Kidney capillary endothelial cell (primary cell): ENCODE measurements at regions not wholly inside any gene's neighbourhood (a gene's known extent, or its start where the extent isn't known, plus 50 kb on each side); places are given as distances from the start of the nearest gene placed in this dataset.

Experiments
- DNase-seq: peaks from one replicate; pipeline ENCODE4 v3.0.0-alpha.2; 2018; ENCODE audit warnings: low spot score

DNA sequence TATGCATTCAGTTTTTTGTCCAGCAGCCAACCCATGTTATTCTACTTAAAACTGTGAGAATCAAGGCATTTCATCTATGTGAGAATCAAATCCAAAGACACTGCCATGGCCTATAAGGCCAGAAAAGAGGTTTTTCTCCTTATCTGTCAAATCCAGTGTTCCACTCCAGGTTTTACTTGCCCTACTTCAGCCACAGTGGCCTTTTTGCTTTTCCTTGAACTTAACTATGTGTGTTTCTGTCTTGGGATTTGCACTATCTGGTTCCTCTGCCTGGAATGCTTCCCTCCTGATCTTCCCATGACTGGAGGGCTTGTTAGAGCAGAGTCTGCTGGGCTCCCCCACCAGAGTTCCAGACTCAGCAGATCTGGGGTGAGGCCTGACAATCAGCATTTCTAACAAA, 113.1 kb upstream of the DOK5 start:
- no peak for DNase-seq

DNA sequence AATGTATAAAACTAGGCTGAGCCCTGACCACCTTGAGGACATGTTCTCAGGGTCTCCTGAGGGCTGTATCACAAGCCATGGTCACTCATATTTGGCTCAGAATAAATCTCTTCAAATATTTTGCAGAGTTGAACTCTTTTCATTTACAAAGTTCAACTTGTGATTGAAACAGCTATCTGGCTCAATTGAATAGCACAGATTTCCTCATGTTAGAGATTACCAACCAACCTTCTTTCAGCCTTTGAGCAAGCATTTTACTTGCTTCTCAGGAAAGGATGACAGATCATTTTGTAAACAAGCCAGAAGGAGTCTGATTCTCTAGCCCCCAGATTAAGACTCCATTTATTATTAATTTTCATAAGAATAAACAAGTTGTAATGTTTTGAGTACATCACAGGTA, 111.0 kb upstream of the DOK5 start:
- no peak for DNase-seq

DNA sequence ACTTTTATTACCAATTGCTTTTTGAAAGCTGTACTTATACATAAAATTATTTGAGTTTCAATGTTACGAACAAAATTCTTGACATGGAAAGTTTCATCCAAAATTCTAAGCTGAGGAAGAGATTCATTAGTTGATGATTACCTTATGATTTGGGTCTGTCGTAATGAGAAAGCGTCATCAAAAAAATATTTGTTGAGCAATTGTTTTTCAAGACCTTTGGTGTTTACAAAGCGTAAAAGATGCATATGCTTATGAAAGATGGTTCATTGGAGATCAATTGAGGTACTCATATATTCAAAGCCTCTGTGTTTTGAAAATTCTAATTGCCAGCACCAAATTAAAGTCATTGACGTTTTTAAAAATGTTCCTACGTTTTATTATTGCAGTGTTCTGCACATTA, 110.5 kb upstream of the DOK5 start:
- no peak for DNase-seq

DNA sequence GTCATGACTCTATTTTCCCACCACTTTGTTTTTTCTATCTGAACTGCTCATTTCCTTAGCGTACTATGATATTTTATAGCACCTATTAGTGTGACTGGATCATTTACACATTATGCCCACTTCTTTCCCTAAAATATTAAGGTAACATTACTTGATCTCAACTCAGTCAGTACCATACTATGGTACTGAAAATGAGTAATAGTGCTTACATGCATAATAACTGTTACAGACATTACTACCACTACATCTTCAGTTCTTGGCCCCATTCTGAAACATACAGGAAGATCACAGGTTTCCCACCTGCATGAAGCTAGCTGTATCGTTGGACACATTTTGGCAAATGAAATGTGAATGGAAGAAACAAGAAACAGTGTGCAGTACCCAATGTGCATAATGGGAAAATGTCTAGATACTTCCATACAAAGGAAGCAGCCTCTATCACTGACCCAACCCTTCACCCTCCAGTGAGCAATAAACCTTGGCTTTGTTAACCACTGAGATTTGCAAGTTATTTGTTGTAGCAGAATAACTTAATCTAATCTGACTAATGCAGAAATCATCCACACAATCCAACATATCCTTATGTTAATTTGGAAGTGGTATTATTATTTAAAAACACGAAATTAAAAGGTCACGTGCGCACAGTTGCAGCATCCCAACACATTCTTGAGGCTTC, 108.6 kb upstream of the DOK5 start:
- no peak for DNase-seq

DNA sequence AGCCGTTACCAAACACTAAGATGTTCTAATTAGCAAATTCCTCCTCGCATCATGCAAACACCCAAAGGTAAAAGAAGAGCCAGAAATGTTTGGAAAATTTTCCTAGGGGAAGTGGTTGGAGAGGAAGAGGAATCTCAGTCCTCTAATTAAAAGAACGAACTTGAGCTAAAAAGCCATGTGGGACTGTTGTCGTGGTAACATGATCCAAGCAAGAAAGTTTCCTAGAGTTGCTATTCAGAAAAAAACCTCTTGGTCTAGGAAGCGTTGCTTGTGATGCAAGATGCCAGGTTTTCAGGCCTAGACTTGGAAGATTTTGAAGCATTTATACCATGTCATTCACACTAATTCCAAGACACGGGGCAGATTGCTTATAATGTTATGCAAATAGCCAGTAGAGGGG, 106.8 kb upstream of the DOK5 start:
- no peak for DNase-seq

DNA sequence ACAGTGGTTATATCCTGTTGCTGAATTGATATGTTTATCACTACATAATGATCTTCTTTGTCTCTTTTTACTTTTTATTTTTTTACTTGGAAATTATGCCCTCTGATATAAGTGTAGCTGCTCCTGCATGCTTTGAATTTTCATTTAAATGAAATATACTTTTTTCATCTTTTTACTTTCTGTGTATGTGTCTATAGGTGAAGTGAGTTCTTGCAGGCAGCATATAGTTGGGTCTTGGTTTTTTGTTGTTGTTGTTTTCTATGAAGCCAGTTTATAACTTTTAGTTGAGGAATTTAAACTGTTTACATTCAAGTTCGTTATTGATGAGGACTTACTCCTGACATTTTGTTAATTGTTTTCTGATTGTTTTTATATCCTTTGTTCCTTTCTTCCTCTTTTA, 103.1 kb upstream of the DOK5 start:
- no peak for DNase-seq

DNA sequence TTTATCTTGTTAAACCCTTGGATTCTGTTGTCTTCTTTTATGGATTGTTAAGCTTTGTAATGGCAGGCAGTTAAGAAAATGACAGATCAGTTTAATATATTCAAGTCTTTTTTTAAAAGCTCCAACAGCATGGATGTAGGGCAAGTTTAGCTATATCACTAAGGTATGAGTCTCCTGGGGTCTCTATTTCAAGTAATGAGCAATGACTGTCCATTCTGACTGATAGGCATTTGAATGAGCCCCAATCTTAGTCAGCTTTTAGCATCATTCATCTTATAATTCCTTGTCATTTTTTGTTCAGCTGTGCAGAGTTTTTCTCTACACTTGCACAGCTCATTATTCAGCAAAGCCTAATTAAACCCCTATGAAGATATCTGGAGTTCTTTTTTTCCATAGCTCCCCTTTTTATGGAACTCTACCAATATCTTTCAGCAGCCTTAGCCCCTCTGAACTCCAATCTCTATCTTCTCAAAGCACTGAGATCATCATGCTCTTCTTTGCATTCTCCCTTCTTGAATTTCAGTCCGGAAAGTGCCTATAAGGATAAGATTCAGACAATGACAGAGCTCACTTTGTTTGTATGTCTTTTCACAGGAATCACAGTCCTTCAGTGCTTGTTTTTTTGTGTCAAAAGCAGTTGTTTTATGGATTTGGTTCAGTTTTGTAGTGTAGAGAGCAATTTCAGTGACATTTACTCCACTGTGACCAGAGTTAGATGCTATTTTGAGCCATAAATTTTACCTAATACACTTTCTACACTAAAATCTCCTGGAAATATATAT, 97.2 kb upstream of the DOK5 start:
- no peak for DNase-seq

DNA sequence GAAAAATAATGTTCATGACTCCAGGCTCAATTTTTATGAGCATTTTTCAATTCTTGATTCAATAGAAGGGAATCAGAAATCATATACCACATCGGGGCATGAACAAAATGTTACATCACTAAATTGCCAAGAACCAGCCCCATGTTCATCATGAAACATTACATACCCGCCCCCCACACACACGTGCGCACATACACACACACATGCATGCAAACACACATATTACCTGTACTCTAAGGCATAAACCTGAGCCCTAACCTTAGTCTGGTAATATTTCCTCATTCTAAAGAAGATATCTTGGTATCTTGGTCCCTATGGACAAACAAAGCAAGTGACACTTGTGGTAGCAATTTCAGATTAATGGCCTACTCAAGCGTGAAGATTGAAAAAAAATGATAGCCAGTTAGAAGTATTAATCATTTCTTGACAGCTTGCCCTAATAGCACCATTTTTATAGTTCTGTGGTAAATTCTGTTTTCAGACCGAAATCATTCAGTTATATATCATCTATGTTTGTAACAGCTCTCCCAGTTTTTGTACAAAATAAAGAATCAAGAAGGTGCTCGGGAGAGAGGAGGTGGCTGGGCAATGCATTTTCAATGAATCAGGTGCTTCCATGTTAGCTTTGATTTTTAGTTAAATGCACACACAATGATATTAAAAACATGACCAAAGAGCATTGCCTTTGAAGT, 95.4 kb upstream of the DOK5 start:
- no peak for DNase-seq

DNA sequence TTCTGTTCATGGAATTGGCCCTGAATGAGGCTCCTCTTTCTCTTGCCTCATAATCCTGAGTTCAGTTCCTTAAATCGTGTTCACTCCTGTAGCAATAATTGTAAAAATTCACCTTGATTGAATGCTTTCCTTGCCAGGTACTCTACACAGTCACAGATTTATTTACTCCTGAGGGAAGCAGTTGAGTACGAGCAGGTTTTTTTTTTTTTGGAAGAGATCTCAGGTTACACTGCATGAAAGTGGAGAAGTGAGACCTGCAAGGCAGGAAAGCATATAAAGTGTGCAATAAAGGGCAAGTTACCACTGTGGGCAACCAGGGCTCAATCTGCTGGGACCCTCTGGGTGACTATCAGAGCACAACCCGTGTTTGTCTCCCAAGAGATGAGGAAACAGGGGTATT, 93.0 kb upstream of the DOK5 start:
- DNase-seq = no peak

DNA sequence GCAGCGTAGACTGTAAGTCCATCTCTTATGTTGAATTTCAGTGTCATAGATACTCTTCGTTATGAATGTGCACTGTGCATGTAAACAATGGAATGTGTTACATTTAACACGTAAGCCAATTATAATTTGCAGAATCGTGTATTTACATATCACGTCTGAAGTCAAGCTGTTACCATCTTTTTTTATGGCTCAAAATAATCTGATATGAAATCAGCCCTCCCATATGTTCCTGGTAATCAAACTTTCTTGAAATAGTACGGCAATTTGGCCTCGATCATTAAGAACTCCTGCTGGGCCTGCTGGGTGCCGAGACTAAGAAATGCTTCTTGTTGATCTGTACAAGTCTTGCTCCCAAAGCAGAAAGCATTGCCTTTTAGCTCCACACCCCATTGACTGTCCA, 89.6 kb upstream of the DOK5 start:
- DNase-seq = no peak

DNA sequence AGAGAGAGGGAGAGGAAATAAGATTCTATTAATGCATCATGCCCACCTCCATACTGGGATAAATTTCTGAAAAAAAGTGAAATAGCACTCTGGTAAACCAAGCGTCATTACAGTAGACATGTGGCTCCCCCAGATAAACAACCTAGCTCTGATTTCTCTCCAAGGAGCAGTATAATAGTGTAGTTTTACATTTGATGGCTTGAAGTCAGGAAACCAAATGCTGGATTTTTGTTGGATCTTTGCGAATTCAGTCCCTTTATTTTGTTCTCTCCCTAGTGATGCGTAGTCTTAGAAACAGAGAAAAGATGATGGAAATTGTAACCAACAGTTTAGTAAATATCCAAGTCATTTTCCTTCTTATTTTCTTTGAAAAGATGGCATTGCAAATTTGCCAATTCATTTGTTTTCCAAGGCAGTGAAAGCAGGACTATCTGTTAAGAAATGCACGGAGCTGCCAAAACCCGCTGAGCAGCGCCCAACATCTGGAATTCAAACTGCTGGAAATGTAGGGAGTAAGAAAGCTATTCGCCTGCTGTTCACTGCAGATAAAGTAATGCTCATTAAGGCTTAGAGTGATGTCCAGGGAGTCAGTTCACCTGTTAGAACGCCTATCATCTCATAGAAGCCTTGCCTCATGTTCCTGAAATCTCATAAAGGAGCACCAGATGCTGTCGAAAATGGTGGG, 85.7 kb upstream of the DOK5 start:
- DNase-seq = no peak

DNA sequence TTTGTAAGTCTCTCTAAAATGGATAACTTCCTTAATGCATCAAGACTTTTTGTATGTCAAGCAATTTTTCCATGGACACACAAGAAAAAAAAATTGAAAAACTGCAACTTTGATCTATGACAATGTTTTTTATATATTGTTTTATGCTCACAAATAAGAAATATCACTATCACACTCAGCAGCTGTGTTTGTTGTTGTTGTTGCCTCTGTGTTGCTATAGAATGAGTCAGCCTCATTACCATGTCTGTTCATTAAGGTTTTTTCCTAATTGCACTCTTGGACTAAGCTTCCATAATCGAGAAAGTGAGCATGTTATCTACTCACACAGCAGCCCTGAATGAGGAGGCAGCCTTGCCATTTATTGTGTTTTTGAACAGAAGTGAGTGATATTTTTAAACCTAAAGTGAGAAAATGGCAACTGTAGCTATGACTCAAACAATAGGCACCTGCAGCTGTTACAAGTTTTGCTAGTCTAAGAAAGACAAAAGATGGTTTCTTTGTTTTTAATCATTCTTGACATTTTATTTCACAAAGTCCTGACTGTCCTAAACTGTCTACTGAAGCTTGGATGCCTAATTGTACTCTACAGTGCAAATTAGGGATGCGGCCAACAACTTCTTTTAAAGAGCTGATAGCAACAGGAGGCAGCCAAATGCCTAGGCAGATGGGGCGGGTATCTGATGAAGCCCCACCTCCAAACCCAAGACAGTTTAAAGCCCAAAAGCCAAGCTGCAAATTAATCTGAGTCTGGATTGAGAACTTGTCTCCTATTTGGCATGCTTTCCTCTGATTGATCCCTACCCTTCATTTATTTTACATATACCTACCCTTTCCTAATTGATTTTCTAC, 77.9 kb upstream of the DOK5 start:
- no peak for DNase-seq

DNA sequence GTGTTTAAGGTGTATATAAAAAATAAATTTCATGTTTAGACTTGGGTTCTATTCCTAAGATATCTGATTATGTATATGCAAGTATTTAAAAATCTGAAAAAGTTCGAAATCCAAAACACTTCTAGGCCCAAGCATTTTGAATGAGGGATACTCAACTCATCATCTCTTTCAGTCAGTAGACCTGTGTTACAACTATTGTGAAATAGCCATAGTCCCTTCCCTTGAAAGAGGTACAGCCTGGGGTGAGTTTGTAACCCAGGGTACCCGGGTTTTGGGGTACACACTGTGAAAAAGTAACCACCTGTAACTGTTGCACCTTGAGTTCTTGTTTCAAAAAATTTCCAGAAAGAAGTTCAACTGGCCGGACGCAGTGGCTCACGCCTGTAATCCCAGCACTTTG, 76.6 kb upstream of the DOK5 start:
- no peak for DNase-seq

DNA sequence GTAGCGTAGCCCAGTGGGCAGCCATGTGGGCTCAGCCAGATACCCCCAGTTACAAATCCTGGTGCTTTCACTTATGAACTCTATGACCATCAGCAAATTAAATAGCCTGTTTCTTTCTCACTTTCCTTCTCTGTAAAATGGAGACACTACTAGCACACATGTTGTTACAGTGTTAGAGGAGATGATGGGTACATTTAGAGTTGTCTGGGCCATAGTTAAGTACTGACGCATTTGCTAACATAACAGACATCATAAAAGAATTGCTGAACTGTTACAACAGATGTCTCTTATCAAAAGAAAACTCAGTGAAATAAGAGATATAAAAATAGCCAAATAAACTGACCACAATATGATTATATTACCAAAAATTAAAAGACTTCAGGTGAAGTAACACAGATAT, 69.9 kb upstream of the DOK5 start:
- no peak for DNase-seq

DNA sequence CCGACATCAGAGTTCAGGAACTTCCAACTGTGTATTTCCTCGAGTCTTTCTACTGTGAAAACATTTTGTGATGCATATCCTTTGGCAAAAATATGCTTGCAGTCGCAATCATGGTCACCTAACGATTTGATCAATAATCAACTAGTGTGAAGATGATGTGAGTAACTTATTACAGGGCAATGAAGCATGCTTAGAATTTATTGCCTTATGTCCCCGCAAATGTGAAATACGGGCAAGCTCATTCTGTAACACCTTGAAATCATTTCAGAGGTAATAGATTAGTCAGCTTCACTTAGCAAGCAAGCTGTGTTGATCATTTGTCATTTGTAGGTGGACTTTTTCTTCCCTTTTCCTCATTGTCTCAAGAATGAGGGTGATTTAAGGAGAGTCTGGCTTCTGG, 67.9 kb upstream of the DOK5 start:
- DNase-seq = no peak

DNA sequence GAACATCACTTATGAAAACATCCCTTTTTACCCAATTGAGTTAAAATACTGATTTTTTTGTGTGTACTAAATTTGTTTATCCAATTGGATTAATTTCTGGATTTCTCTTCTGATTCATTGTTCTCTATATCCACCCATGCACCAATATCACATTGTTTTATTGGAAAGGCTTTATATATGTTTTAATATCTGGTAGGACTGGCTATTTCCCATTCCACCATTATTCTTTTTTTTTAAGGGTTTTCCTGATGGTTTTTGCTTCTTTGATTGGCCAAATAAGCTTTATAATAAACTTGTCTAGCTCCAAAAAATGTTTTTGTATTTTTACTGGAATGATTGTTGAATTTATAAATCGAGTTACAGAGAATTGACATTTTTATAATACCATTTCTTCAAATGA, 59.4 kb upstream of the DOK5 start:
- no peak for DNase-seq

DNA sequence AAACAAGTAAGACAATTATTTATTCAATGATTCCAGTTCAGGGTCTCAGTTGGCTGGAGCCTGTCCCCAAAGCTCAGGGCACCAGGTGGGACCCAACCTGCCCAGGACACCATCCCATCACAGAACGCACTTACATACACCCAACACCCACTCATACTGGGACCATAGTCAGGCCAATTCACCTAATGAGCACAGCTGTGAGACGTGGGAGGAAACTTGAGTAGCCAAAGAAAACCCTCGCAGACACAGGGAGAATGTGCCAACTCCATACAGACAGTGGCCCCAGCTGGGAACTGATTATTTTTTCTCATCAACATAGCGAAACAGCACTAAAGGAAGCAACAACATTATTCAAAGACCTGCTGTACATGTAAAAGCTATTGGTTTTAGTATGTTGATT, 58.6 kb upstream of the DOK5 start:
- no peak for DNase-seq

DNA sequence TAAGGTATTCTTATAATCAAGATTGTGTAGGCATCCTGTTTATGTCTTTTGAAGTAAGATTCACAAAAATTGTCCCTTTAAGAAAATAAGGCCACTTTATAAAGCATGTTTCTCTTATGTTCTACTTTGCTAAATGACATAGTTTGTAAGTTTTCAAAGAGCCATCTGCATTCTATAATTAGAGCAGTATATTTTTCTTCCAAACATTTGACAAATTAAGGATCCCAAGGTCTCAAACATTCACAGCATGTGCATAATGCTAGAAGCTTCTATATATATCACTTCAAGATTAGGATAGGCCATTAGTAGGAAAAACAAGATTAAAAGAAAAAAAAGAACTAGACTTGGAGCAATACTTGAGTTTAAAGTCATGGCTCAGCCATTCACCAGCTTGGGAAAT, 55.9 kb upstream of the DOK5 start:
- DNase-seq = no peak
